Ovary (tissue), 7 donors: ENCODE measurements at regions not wholly inside any gene's neighbourhood (a gene's known extent, or its start where the extent isn't known, plus 50 kb on each side); places are given as distances from the start of the nearest gene placed in this dataset.

ENCODE experiments used
- DNase-seq, 5 donors: peaks; one replicate each; pipeline ENCODE4 v3.0.0-alpha.2; 2019 to 2020
- H3K27ac ChIP-seq, 2 donors: fragments of 200-600 bp; one replicate each; pipeline versions ENCODE4 v1.5.1 to v1.8.0; 2019 to 2022
- H3K27me3 ChIP-seq: fragments of 200-600 bp; one replicate; pipeline ENCODE4 v1.8.0; 2022
- H3K36me3 ChIP-seq: fragments of 200-600 bp; sonication (generic); one replicate; pipeline ENCODE4 v1.5.1; 2019
- H3K4me1 ChIP-seq: one replicate; pipeline ENCODE4 v1.8.1; 2013; ENCODE audit warnings: mild to moderate bottlenecking, moderate library complexity; ENCODE audit not compliant: insufficient read depth
- H3K4me3 ChIP-seq: fragments of 200-600 bp; sonication (generic); one replicate; pipeline ENCODE4 v1.5.1; 2017
- H3K9me3 ChIP-seq, 2 donors: fragments of 200-600 bp in 1 of 2; sonication (generic) in 1 of 2; one replicate each; pipeline versions ENCODE4 v1.5.1 to v1.8.1; 2013 to 2019; ENCODE audit warnings: mild to moderate bottlenecking in 1 of 2, moderate library complexity in 1 of 2
- CTCF ChIP-seq, 3 donors: fragments of 450-650 bp in 2 of 3; fragments of 200-600 bp in 1 of 3; IDR thresholded peaks; one replicate each; pipeline versions ENCODE4 v1.5.1 to v1.8.0; 2016 to 2022; ENCODE audit warnings: antibody characterized with exemption in 3 of 3, mild to moderate bottlenecking in 1 of 3
- EP300 ChIP-seq: sonication (generic); formaldehyde crosslinking; IDR thresholded peaks from one replicate; pipeline ENCODE4 v1.6.1; 2017; ENCODE audit warnings: antibody characterized with exemption
- POLR2A ChIP-seq: fragments of 450-650 bp; IDR thresholded peaks from one replicate; pipeline ENCODE4 v1.6.1; 2017; ENCODE audit warnings: antibody characterized with exemption, mild to moderate bottlenecking, moderate library complexity
- WGBS, 3 donors: extraction: QIAGEN DNeasy Blood & Tissue Kit in 1 of 3; methylation state at CpG; one replicate each; pipeline versions ENCODE4 v1.1.5 to v1.1.7; 2013 to 2017; 5-methylcytosine and 5-hydroxymethylcytosine counted together
- intact Hi-C, 4 donors: fragments of 100-400 bp; cut with DNase I; formaldehyde crosslinking; loops; one replicate each; pipeline versions ENCODE4 v1.11.0 to v1.15.1; 2022 to 2023
- donor health status: DM: no; HTN: no; CAD: no; lungs with moderate emphysema.
- donor health status: DM: no; HTN: no; CAD: no.
- donor health status: Bipolar disorder and iron deficiency.
- donor health status: DM: no; HTN: no; CAD: no.
- donor health status: DM: yes; HTN: yes; CAD: no.

GRCh38 chr3:193909387-193909786, 226.6 kb upstream of the HES1 start:
- Histone ChIP-seq H3K27ac (no peak overlapping the region), H3K36me3 (no peaks in the 10 kb centered on the region), H3K4me3 (no peak overlapping the region), H3K9me3 (no peaks in the 10 kb centered on the region), H3K27me3 (no peaks in the 10 kb centered on the region), H3K4me1 (peaks cover 12% of the 10 kb centered on the region)
- TF ChIP-seq CTCF (IDR thresholded peaks at IDR 0.05): no peak
- no peak for DNase-seq
- WGBS, 3 donors: 96 to 100% (median 99%) methylated on average over 2 of the region's 2 CpGs
- intact Hi-C loops: no loop called here

GRCh38 chr3:193910310-193910709, 225.6 kb upstream of the HES1 start:
- Histone ChIP-seq H3K36me3 (no peaks in the 10 kb centered on the region), H3K27me3 (no peaks in the 10 kb centered on the region), H3K4me1 (peaks cover 7% of the 10 kb centered on the region), H3K4me3 (no peak overlapping the region), H3K27ac (no peak overlapping the region), H3K9me3 (no peaks in the 10 kb centered on the region)
- 94 to 100% (median 98%) methylated on average over 1 of the region's 1 CpG for WGBS, 3 donors
- DNase-seq: no peak
- intact Hi-C loops: no loop called here
- no peak for TF ChIP-seq EP300
- TF ChIP-seq POLR2A: no peak
- no peak for TF ChIP-seq CTCF (IDR thresholded peaks at IDR 0.05)

GRCh38 chr3:193910886-193911738, 224.8 kb upstream of the HES1 start:
- TF ChIP-seq EP300 (no peak), CTCF (IDR thresholded peaks at IDR 0.05) (no peak), POLR2A (no peak)
- 84 to 92% (median 90%) methylated on average over 9 of the region's 9 CpGs for WGBS, 3 donors
- no peak for DNase-seq

GRCh38 chr3:193911784-193912340, 224.1 kb upstream of the HES1 start:
- WGBS, 3 donors: 89 to 93% (median 92%) methylated on average over 12 of the region's 12 CpGs
- Histone ChIP-seq H3K4me3 (no peak overlapping the region), H3K36me3 (no peaks in the 10 kb centered on the region), H3K4me1 (no peaks in the 10 kb centered on the region), H3K9me3 (no peaks in the 10 kb centered on the region), H3K27ac (no peak overlapping the region), H3K27me3 (no peaks in the 10 kb centered on the region)
- TF ChIP-seq CTCF (IDR thresholded peaks at IDR 0.05) (no peak), EP300 (no peak), POLR2A (no peak)
- no peak for DNase-seq
- intact Hi-C loops: no loop called here

More at GRCh38 chr3:193910886-193911738, 224.8 kb upstream of the HES1 start:
- Histone ChIP-seq H3K9me3 (no peaks in the 10 kb centered on the region), H3K4me1 (peaks cover 5% of the 10 kb centered on the region), H3K4me3 (no peak overlapping the region), H3K27me3 (no peaks in the 10 kb centered on the region), H3K36me3 (no peaks in the 10 kb centered on the region), H3K27ac (no peak overlapping the region)
- intact Hi-C loops: no loop called here
